GM12878 (cell line): ENCODE measurements at regions not wholly inside any gene's neighbourhood (a gene's known extent, or its start where the extent isn't known, plus 50 kb on each side); places are given as distances from the start of the nearest gene placed in this dataset.

Source experiments
- ATAC-seq: fragments of 200-7000 bp; cut with Tn5 transposase; 3 replicates; pipeline ENCODE4 v1.9.1; 2020; ENCODE audit warnings: mild to moderate bottlenecking, moderate library complexity
- BruUV-seq: library from RNA; stranded (reverse); fragments of 400-500 nt; replicated peaks from 2 replicates; lab custom pipeline; 2021; lab: Mats Ljungman, UMichigan
- CTCF ChIA-PET: fragments of 300-600 bp; sonication (Branson Sonifier 250); formaldehyde crosslinking; extraction: SDS; loops from one replicate; lab custom pipeline; 2021; ENCODE audit warnings: inconsistent platforms; lab: Yijun Ruan, JAX
- POLR2A ChIA-PET: fragments of 350-600 bp; formaldehyde crosslinking; extraction: SDS; loops from one replicate; lab custom pipeline; 2021; ENCODE audit warnings: inconsistent platforms; lab: Charles Lee
- RAD21 ChIA-PET: fragments of 300-600 bp; sonication (Branson Sonifier 250); formaldehyde crosslinking; loops from one replicate; lab custom pipeline; 2023; ENCODE audit warnings: antibody characterized with exemption; ENCODE audit not compliant: unreplicated experiment; lab: Charles Lee
- SMC1A ChIA-PET: fragments of 300-600 bp; sonication (Branson Sonifier 250); formaldehyde crosslinking; loops from one replicate; lab custom pipeline; 2023; ENCODE audit not compliant: unreplicated experiment, uncharacterized antibody; lab: Charles Lee
- DNase-seq: peaks from one replicate; pipeline ENCODE4 v3.0.0-alpha.2; 2011; ENCODE audit warnings: low read depth, low spot score
- FAIRE-seq: peaks from 3 replicates; lab custom pipeline; 2011; peaks lifted over from hg19 to GRCh38; lab: Jason Lieb, UNC
- H2AFZ ChIP-seq: 2 replicates; pipeline ENCODE4 v1.6.0; 2011; ENCODE audit warnings: low read depth, low read length, control low read depth; ENCODE audit not compliant: control insufficient read depth
- H3K27ac ChIP-seq: 2 replicates; pipeline ENCODE4 v1.5.1; 2011; ENCODE audit warnings: control low read depth; ENCODE audit not compliant: control insufficient read depth, insufficient read depth
- H3K27me3 ChIP-seq, 2 experiments: replicated peaks in 1 of 2; 2 replicates each; pipeline versions ENCODE4 v1.6.0 to v1.6.1; 2011; ENCODE audit warnings: low read length in 1 of 2; ENCODE audit not compliant: control insufficient read depth in 2 of 2, insufficient read depth in 2 of 2
- H3K36me3 ChIP-seq, 2 experiments: 2 replicates each; pipeline ENCODE4 v1.5.1; 2011; ENCODE audit warnings: low read length in 1 of 2; ENCODE audit not compliant: control insufficient read depth in 2 of 2, insufficient read depth in 2 of 2
- H3K4me1 ChIP-seq: 2 replicates; pipeline ENCODE4 v1.6.1; 2011; ENCODE audit warnings: mild to moderate bottlenecking, low read length, moderate library complexity, mixed read lengths; ENCODE audit not compliant: control insufficient read depth, insufficient read depth
- H3K4me2 ChIP-seq: 2 replicates; pipeline ENCODE4 v1.6.0; 2011; ENCODE audit warnings: control low read depth; ENCODE audit not compliant: control insufficient read depth, insufficient read depth
- H3K4me3 ChIP-seq: fragments of 200-600 bp; sonication (generic); 2 replicates; pipeline ENCODE4 v1.5.1; 2016
- H3K79me2 ChIP-seq: 2 replicates; pipeline ENCODE4 v1.6.0; 2011; ENCODE audit warnings: low read length; ENCODE audit not compliant: control insufficient read depth, insufficient read depth
- H3K9ac ChIP-seq: 2 replicates; pipeline ENCODE4 v1.8.0; 2011; ENCODE audit warnings: low read length, control low read depth, mixed read lengths; ENCODE audit not compliant: control insufficient read depth, insufficient read depth
- H3K9me3 ChIP-seq: replicated peaks from 3 replicates; pipeline ENCODE4 v1.5.1; 2011; ENCODE audit warnings: mild to moderate bottlenecking, low read length; ENCODE audit not compliant: control insufficient read depth, insufficient read depth
- H4K20me1 ChIP-seq: 2 replicates; pipeline ENCODE4 v1.6.0; 2011; ENCODE audit not compliant: control insufficient read depth, insufficient read depth
- ATF2 ChIP-seq: IDR thresholded peaks from 2 replicates; pipeline ENCODE4 v1.6.1; 2012; ENCODE audit warnings: low read length, inconsistent platforms
- ATF7 ChIP-seq: fragments of 450-650 bp; IDR thresholded peaks from 2 replicates; pipeline ENCODE4 v1.6.1; 2016; ENCODE audit warnings: low read depth, mild to moderate bottlenecking
- DPF2 ChIP-seq: fragments of 450-650 bp; IDR thresholded peaks from 2 replicates; pipeline ENCODE4 v1.6.1; 2017; ENCODE audit warnings: mild to moderate bottlenecking
- FOS ChIP-seq: IDR thresholded peaks from 3 replicates; pipeline ENCODE4 v1.6.1; 2011; ENCODE audit warnings: borderline replicate concordance; ENCODE audit not compliant: insufficient read length; ENCODE audit errors: extremely low read depth
- FOXM1 ChIP-seq: IDR thresholded peaks from 2 replicates; pipeline ENCODE4 v1.6.1; 2012; ENCODE audit warnings: low read depth, mild to moderate bottlenecking, inconsistent platforms, low read length, moderate library complexity
- GATAD2B ChIP-seq: fragments of 450-650 bp; conservative IDR thresholded peaks from 2 replicates; pipeline ENCODE4 v1.6.1; 2017; ENCODE audit warnings: low read depth, mild to moderate bottlenecking, moderate library complexity
- IKZF2 ChIP-seq, 2 experiments: fragments of 450-650 bp; IDR thresholded peaks; 2 replicates each; pipeline ENCODE4 v1.6.1; 2017; ENCODE audit warnings: mild to moderate bottlenecking in 2 of 2, moderate library complexity in 2 of 2
- IRF4 ChIP-seq: IDR thresholded peaks from 2 replicates; pipeline ENCODE4 v1.6.1; 2011; ENCODE audit warnings: low read depth, low read length
- MEF2A ChIP-seq: IDR thresholded peaks from 2 replicates; pipeline ENCODE4 v1.6.1; 2011; ENCODE audit warnings: low read depth, mild to moderate bottlenecking, low read length, moderate library complexity; ENCODE audit not compliant: insufficient read depth
- MEF2B ChIP-seq: fragments of 450-650 bp; IDR thresholded peaks from 2 replicates; pipeline ENCODE4 v1.6.1; 2018; ENCODE audit warnings: mild to moderate bottlenecking, moderate library complexity; ENCODE audit not compliant: partially characterized antibody, poor library complexity, severe bottlenecking
- NR2C2 ChIP-seq: IDR thresholded peaks from 2 replicates; pipeline ENCODE4 v1.6.1; 2011; ENCODE audit warnings: borderline replicate concordance, low read depth; ENCODE audit not compliant: control insufficient read depth, insufficient read length
- PKNOX1 ChIP-seq: fragments of 450-650 bp; IDR thresholded peaks from 2 replicates; pipeline ENCODE4 v1.6.1; 2016; ENCODE audit warnings: mild to moderate bottlenecking
- RELB ChIP-seq: fragments of 450-650 bp; IDR thresholded peaks from 2 replicates; pipeline ENCODE4 v1.6.1; 2017; ENCODE audit warnings: low read depth, mild to moderate bottlenecking, moderate library complexity
- RFX5 ChIP-seq: IDR thresholded peaks from 2 replicates; pipeline ENCODE4 v1.6.1; 2011; ENCODE audit warnings: low read depth, low read length, improper control_type of control experiment
- SMAD5 ChIP-seq: IDR thresholded peaks from 2 replicates; pipeline ENCODE4 v1.6.1; 2016; ENCODE audit warnings: antibody characterized with exemption, low read depth
- SPI1 ChIP-seq: IDR thresholded peaks from 2 replicates; pipeline ENCODE4 v1.6.1; 2011; ENCODE audit warnings: low read depth, mild to moderate bottlenecking, low read length, moderate library complexity, borderline replicate concordance; ENCODE audit not compliant: insufficient read depth
- SUPT20H ChIP-seq: IDR thresholded peaks from 2 replicates; pipeline ENCODE4 v1.6.1; 2011; ENCODE audit warnings: low read depth, mild to moderate bottlenecking, low read length, moderate library complexity, borderline replicate concordance; ENCODE audit not compliant: control insufficient read depth
- ZBTB33 ChIP-seq: fragments of 450-650 bp; IDR thresholded peaks from 2 replicates; pipeline ENCODE4 v1.6.1; 2017; ENCODE audit warnings: mild to moderate bottlenecking
- WGBS: methylation state at CpG from one replicate; pipeline ENCODE4 v1.1.6; 2016; ENCODE audit warnings: low lambda C conversion rate; ENCODE audit not compliant: insufficient replicate concordance, insufficient coverage; ENCODE audit errors: missing lambda C conversion rate; 5-methylcytosine and 5-hydroxymethylcytosine counted together
- in situ Hi-C: fragments of 300-500 bp; cut with MboI; formaldehyde crosslinking; loops from 9 replicates; pipeline ENCODE4 v1.14.3; 2018; ENCODE audit warnings: mixed read lengths
- intact Hi-C: fragments of 100-400 bp; cut with micrococcal nuclease; formaldehyde crosslinking; loops from one replicate; pipeline ENCODE4 v1.14.2; 2022; ENCODE audit not compliant: unreplicated experiment

GRCh38 chr2:155633887-155634570 is 698.5 kb downstream of the NR4A2 start:
- CTCF ChIA-PET, result no interaction called here
- no peaks in the 10 kb centered on the region for H3K27me3 ChIP-seq
- H3K4me1 ChIP-seq, result no peaks in the 10 kb centered on the region; the same call in 1 of the 2 replicates
- 30% methylated on average over 4 of the region's 4 CpGs for WGBS
- H3K9ac ChIP-seq, result no peak overlapping the region
- H4K20me1 ChIP-seq, result no peaks in the 10 kb centered on the region
- POLR2A ChIA-PET, result no interaction called here
- H2AFZ ChIP-seq, result no peak overlapping the region
- intact Hi-C loops (no loop called here), in situ Hi-C loops (no loop called here)
- RAD21 ChIA-PET, result no interaction called here
- H3K4me2 ChIP-seq, result peak overlapping the region; percentile 45; the same call in 1 of the 2 replicates
- H3K4me3 ChIP-seq, result no peak overlapping the region
- peak; percentile 99 for ATAC-seq
- no peaks in the 10 kb centered on the region for H3K79me2 ChIP-seq
- peak; percentile 94 for FAIRE-seq
- no peaks in the 10 kb centered on the region for H3K9me3 ChIP-seq
- DNase-seq, result peak; percentile 40
- no peaks in the 10 kb centered on the region for H3K36me3 ChIP-seq
- SMC1A ChIA-PET, result interaction anchor here (0.9 kb wide), 1 partner anchor 49 kb away, joined by 3 read pairs; no protein-coding TSS in a partner anchor
- H3K27ac ChIP-seq, result no peak overlapping the region
- BruUV-seq, result no TSS peak
- TF ChIP-seq ATF7, result peak; percentile 47; the same call in 1 of the 2 replicates
- TF ChIP-seq SPI1, result peak; percentile 92
- no peak for TF ChIP-seq SMAD5
- no peak for TF ChIP-seq SUPT20H
- 0 out of 2 replicates have a peak, but pooled peaks have one; percentile 21 for TF ChIP-seq RELB
- 0 out of 2 replicates have a peak, but pooled peaks have one; percentile 50 for TF ChIP-seq ATF2
- TF ChIP-seq PKNOX1, result 0 out of 2 replicates have a peak, but pooled peaks have one; percentile 9
- TF ChIP-seq FOS, result no peak
- no peak for TF ChIP-seq GATAD2B
- 0 out of 2 replicates have a peak, but pooled peaks have one; percentile 23 for TF ChIP-seq FOXM1
- TF ChIP-seq IRF4, result peak; percentile 58; the same call in 1 of the 2 replicates
- TF ChIP-seq DPF2, result peak; percentile 79
- no peak for TF ChIP-seq ZBTB33
- no peak for TF ChIP-seq RFX5
- TF ChIP-seq MEF2A, result 0 out of 2 replicates have a peak, but pooled peaks have one; percentile 11
- peak; percentile 56 to 60; a peak in 3 of 4 replicates for TF ChIP-seq IKZF2 (IDR thresholded peaks at IDR 0.05)
- peak; percentile 52 for TF ChIP-seq MEF2B
- no peak for TF ChIP-seq NR2C2
